Sigmoid colon (tissue), 4 donors: ENCODE measurements at regions not wholly inside any gene's neighbourhood (a gene's known extent, or its start where the extent isn't known, plus 50 kb on each side); places are given as distances from the start of the nearest gene placed in this dataset.

Experiments
- EP300 ChIP-seq, 4 donors: sonication (generic); formaldehyde crosslinking; IDR thresholded peaks; one replicate each; pipeline ENCODE4 v1.6.1; 2017; ENCODE audit warnings: antibody characterized with exemption in 4 of 4
- POLR2A ChIP-seq, 2 donors: fragments of 450-650 bp; IDR thresholded peaks; one replicate each; pipeline ENCODE4 v1.6.1; 2016; ENCODE audit warnings: antibody characterized with exemption in 2 of 2, mild to moderate bottlenecking in 2 of 2, moderate library complexity in 2 of 2
- POLR2AphosphoS5 ChIP-seq, 4 donors: sonication (generic); formaldehyde crosslinking; IDR thresholded peaks; one replicate each; pipeline ENCODE4 v1.6.1; 2017; ENCODE audit warnings: antibody characterized with exemption in 4 of 4
- TF ChIP-seq, protein P1 (sequence below), 4 experiments: fragments of 450-650 bp in 3 of 4; fragments of 200-600 bp in 1 of 4; IDR thresholded peaks; one replicate each; pipeline ENCODE4 v1.5.1; 2016 to 2019; ENCODE audit warnings: antibody characterized with exemption in 4 of 4, mild to moderate bottlenecking in 3 of 4, moderate library complexity in 2 of 4

GRCh38 chr12:13735734-13736133 is 245.7 kb downstream of the GRIN2B start:
- TF ChIP-seq, protein P1, sequence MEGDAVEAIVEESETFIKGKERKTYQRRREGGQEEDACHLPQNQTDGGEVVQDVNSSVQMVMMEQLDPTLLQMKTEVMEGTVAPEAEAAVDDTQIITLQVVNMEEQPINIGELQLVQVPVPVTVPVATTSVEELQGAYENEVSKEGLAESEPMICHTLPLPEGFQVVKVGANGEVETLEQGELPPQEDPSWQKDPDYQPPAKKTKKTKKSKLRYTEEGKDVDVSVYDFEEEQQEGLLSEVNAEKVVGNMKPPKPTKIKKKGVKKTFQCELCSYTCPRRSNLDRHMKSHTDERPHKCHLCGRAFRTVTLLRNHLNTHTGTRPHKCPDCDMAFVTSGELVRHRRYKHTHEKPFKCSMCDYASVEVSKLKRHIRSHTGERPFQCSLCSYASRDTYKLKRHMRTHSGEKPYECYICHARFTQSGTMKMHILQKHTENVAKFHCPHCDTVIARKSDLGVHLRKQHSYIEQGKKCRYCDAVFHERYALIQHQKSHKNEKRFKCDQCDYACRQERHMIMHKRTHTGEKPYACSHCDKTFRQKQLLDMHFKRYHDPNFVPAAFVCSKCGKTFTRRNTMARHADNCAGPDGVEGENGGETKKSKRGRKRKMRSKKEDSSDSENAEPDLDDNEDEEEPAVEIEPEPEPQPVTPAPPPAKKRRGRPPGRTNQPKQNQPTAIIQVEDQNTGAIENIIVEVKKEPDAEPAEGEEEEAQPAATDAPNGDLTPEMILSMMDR (IDR thresholded peaks at IDR 0.05), result no peak
- TF ChIP-seq EP300 (IDR thresholded peaks at IDR 0.05) (no peak), POLR2A (IDR thresholded peaks at IDR 0.05) (no peak), POLR2AphosphoS5 (IDR thresholded peaks at IDR 0.05) (no peak)
